H7 (cell line): ENCODE measurements at regions not wholly inside any gene's neighbourhood (a gene's known extent, or its start where the extent isn't known, plus 50 kb on each side); places are given as distances from the start of the nearest gene placed in this dataset.
A peak's percentile ranks its signal among the peaks of the same experiment; 100 is the strongest.
"Not testable (repeated sequence)": the region's sequence is repeated elsewhere in the genome, so short reads cannot be mapped to it uniquely, and the experiment has no call there.

Source experiments
- DNase-seq: peaks from one replicate; pipeline ENCODE4 v3.0.0; 2012
- H3K27me3 ChIP-seq: 2 replicates; pipeline ENCODE4 v1.6.0; 2011; ENCODE audit warnings: mild to moderate bottlenecking, low read length; ENCODE audit not compliant: control insufficient read depth, insufficient read depth
- H3K36me3 ChIP-seq: replicated peaks from 2 replicates; pipeline ENCODE4 v1.5.1; 2011; ENCODE audit warnings: low read length; ENCODE audit not compliant: control insufficient read depth, insufficient read depth
- H3K4me3 ChIP-seq: 2 replicates; pipeline ENCODE4 v1.5.1; 2011; ENCODE audit warnings: low read depth, mild to moderate bottlenecking, control low read depth, low read length, moderate library complexity; ENCODE audit not compliant: insufficient read depth

DNA sequence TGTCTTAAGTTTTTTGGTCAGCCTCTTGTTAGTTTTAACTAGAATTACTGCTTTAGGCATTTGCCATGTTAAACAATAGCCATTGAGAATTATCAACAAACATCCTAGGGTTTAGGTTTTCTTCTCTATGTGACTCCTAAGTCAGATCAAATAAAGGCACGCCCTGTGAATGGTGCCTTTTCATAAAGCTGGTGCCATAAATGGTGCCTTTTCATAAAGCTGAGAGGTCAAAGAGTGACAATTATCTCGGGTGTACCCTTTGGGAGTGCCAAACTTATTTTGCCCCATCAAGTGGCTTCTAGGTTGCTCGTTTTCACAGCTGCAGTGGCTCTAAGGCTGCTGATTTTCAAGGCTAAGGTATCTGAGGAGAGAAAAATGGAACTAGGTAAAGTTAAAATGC lies 391.6 kb downstream of the DMRTA1 start:
- H3K36me3 ChIP-seq: no peaks in the 10 kb centered on the region
- H3K4me3 ChIP-seq: no peak overlapping the region
- no peaks in the 10 kb centered on the region for H3K27me3 ChIP-seq
- no peak for DNase-seq

DNA sequence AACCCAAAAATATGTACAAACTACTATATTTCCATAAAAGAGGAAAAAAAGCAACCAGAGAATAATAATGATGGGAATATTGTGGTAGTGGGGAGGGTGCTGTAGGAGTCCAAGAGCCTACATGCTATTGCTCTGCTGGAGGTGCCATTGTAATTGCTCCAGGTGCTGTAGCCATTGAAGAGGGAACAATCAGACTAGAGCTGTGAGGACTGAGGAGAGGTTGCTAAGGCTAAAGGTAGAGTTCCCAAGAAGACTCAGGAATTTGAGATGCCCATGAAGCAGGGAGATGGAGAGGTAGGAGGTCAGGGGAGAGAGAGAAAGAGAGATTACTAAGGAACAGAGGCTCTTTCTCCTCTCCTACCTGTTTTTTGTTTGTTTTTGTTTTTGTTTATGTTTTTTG lies 394.0 kb downstream of the DMRTA1 start:
- Histone ChIP-seq H3K4me3 (no peak overlapping the region), H3K36me3 (no peaks in the 10 kb centered on the region), H3K27me3 (no peaks in the 10 kb centered on the region)
- DNase-seq: peak; percentile 5

DNA sequence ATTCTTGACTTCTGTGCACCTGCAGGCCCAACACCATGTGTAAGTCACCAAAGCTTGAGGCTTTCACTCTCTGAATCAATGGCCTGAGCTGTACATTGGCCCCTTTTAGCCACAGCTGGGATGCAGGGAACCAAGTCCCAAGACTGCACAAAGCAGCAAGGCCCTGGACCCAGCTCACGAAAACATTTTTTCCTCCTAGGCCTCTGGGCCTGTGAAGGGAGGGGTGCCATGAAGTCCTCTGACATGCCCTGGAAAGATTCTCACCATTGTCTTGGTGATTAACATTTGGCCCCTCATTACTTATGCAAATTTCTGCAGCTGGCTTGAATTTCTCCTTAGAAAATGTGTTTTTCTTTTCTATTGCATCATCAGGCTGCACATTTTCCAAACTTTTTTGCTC lies 398.6 kb downstream of the DMRTA1 start:
- H3K36me3 ChIP-seq, DNase-seq, H3K4me3 ChIP-seq, H3K27me3 ChIP-seq: not testable (repeated sequence)

DNA sequence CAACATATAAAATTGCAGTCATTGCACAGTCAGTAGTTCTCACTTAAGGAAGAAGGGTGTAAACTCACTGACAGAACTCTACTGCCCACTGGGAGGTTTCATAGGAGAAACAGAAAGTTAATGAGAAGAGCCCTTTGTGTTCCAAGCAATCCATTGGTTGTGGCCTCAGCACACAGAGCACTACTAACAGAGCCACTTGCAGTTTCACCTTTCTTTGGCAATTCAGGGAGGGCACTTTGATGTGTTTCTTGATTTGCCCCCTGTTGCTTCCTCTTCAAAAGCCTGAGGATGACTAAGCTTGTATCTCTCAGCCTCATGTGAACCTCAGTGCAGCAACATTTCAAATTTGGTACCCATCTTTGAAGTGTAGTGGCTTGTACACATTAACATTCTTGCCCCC lies 409.4 kb downstream of the DMRTA1 start:
- no peak overlapping the region for H3K4me3 ChIP-seq
- peak; percentile 15 for DNase-seq
- H3K36me3 ChIP-seq: no peaks in the 10 kb centered on the region
- H3K27me3 ChIP-seq: no peaks in the 10 kb centered on the region

DNA sequence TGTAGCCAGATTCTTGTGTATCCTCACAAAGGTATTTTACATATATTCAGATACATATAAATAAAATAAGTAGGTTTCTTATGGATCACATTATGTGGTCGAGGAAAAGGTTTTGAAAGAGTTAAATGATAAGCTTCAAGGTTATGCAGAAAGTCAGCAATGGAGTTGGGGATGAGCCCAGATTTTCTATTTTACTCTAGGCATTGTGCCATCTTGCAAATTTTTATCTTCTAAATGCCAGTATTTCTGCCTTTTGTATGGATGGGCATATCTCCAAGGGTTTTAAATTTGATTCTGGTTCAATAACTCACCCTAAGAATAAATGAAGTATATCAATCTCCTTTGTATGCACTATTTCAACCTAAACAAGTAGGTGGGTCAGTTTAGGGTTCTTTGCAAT lies 410.7 kb downstream of the DMRTA1 start:
- Histone ChIP-seq H3K36me3 (no peaks in the 10 kb centered on the region), H3K27me3 (no peaks in the 10 kb centered on the region), H3K4me3 (no peak overlapping the region)
- no peak for DNase-seq

DNA sequence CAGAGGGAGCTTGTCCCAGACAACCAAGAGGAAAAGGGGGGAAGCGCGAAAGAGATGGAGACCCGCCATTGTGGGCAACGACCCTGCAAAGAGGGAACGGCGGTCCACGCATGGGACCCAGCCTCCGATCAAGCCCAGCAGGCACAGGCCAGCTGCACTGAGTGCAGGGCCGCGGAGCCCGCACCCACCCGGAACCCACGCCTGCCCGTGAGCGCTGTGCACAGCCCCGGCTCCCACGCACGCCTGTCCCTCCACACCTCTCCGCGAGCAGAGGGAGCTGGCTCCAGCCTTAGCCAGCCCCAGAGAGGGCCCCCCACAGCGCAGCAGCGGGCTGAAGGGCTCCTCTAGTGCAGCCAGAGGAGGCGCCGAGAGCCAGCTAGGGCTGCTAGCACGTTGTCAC lies 416.5 kb downstream of the DMRTA1 start:
- no peak for DNase-seq
- no peak overlapping the region for H3K4me3 ChIP-seq

DNA sequence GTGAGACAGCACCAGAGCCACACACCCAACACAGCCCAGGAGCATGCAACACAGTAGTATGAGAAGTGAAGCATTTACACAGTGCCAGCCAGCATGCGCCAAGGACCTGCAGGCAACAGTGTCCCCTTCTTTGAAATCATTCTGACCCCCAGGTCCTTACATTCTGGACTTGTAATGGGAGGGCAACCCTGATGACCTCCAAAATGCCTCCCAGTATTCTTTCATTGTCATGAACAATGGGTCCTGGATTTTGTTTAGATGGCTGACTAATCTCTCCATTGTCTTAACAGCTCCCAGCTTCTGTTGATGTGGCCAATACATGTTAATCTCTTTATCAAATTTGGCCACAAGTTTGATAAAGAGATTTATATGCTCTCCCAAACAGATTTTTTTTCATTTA lies 417.1 kb downstream of the DMRTA1 start:
- no peak overlapping the region for H3K4me3 ChIP-seq
- DNase-seq: peak; percentile 7
- H3K36me3 ChIP-seq: no peaks in the 10 kb centered on the region
- H3K27me3 ChIP-seq: no peaks in the 10 kb centered on the region

More for the DNA sequence above, 416.5 kb downstream of the DMRTA1 start:
- no peaks in the 10 kb centered on the region for H3K36me3 ChIP-seq
- H3K27me3 ChIP-seq: no peaks in the 10 kb centered on the region

DNA sequence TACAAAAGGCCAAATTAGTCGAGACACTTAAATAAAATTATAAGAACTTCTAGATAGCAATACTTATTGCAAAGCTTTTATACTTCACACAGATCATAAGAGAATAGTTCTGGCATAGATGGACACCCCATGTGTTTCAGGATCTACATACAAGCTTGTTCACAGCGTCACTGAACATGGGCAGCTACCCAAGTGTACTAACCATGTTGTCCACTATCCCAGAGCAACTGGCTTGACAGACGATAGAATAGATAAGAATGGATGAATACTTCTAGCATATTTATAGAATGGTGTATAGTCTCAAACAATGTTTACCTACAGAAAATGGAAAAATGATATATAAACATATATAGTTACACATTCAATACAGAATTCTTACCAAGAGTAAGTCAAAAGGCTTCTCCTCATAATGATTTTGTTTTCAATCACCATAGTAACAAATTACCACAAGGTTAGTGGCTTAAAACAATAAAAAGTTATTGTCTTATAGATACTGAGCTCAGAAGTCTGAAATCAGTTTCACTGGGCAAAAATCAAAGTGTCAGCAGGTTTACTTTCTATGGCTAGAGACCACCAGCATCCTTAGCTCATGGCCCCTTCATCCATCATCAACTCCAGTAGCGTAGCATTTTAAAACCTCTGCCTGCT lies 446.7 kb downstream of the DMRTA1 start:
- no peaks in the 10 kb centered on the region for H3K27me3 ChIP-seq
- DNase-seq: no peak
- no peak overlapping the region for H3K4me3 ChIP-seq
- no peaks in the 10 kb centered on the region for H3K36me3 ChIP-seq

DNA sequence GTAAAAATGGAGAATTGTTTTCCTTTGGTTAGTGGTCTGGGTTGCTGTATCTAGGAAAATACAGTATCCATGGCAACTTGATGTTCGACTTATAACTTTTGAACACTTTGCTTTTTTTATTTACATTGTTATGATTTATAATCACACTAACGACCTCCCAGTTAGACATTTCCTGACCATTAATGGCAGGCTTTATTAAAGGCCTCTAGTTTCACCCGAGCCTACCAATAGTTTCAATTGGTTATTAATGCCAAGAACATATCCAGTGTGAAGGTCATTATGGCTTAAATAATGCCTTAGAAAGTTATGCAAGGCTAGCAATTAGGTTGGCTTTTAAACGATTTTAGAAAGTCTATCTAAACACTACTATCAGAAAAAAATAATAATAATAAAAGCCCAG lies 452.0 kb downstream of the DMRTA1 start:
- Histone ChIP-seq H3K36me3 (no peaks in the 10 kb centered on the region), H3K27me3 (no peaks in the 10 kb centered on the region), H3K4me3 (no peak overlapping the region)
- DNase-seq: no peak

DNA sequence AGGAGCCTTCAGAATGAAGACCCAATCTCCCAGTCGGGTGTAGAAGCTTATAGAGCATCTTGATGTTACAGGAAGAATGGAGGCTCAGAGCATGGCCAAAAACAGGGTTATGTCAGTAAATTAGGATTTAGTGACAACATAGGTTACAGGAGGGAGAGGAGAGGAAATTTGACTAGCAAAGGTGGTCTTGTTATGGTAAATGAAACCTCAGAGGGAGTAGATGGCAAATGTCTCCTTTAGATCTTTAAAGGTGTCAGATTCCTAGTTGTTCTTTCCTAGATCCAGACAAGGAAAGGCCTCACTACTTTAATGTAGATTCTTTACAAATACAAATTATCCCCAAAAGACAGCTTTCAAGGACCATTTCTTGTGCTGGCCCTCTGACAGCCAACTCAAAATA lies 465.0 kb downstream of the DMRTA1 start:
- no peaks in the 10 kb centered on the region for H3K27me3 ChIP-seq
- no peak overlapping the region for H3K4me3 ChIP-seq
- DNase-seq: no peak
- H3K36me3 ChIP-seq: no peaks in the 10 kb centered on the region

DNA sequence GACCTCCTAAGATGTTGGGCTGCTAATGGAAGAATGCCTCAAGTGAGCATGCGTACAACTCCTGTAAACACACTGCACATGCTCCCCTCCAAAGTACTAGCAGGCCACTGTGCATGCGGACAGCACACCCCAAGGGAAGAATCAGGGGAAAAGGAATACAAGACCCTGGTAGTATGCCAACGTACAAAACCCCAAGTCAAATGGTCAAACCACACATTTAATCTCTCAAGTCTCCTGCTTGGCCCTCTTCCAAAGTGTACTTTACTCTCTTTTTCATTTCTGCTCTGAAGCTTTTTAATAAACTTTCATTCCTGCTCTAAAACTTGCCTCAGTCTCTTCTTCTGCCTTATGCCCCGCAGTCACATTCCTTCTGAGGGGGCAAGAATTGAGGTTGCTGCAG lies 466.4 kb downstream of the DMRTA1 start:
- Histone ChIP-seq H3K4me3 (no peak overlapping the region), H3K27me3 (no peaks in the 10 kb centered on the region), H3K36me3 (no peaks in the 10 kb centered on the region)
- no peak for DNase-seq

DNA sequence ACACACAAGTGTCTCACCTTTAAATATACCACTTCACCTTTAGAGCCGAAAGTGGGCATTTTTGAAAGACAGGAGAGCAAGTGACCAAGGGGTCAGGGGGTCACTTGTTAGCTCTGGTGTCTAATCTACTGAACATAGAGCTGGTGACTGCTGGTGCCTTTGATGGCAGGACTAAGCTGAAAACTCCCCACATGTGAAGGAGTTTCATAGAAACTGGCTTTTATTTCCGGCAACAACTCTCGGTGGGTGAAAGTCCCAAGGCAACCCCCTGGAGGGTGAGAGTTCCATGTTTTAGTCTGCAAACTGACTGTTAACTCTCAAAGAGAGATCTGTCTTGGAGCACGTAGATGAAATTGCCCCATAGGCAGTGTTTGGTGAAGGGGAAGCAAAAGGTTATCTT lies 466.9 kb downstream of the DMRTA1 start:
- DNase-seq: no peak
- Histone ChIP-seq H3K36me3 (no peaks in the 10 kb centered on the region), H3K27me3 (no peaks in the 10 kb centered on the region), H3K4me3 (no peak overlapping the region)

DNA sequence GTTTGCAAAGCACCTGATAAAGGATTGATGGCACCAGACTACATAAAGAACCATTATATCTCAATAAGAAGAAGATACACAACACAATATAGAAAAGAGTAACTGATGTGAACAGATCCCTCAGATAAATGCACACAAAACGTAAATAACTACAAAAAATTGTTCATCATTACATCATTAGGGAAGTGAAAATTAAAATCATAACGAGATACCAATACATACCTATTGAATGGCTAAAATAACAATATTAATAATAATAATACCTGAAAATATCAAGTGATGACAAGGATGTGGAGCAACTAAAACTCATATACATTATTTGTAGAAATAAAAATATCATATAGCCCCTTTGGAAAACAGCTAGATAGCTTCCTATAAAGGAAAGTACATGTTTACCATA lies 469.5 kb downstream of the DMRTA1 start:
- H3K27me3 ChIP-seq: no peaks in the 10 kb centered on the region
- no peak for DNase-seq

DNA sequence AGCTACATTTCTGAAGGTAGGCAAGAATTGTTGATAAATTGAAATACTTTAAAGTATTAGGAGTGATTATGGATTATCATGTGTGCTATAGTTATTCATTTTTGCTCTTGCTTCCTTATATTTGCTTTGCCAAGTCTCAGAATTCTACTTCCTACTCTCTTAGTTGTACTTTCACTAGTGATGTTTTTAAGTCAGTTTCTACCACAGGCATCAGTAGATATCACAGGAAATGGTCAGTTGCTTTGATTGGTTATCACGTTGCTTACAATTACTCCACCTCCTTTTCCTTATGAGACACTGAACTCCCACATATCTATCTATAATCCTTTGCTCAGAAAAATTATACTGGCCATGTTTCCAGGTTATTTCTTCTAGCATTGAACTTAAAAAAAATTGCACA lies 472.8 kb downstream of the DMRTA1 start:
- no peak overlapping the region for H3K4me3 ChIP-seq
- H3K27me3 ChIP-seq: no peaks in the 10 kb centered on the region
- no peaks in the 10 kb centered on the region for H3K36me3 ChIP-seq
- DNase-seq: no peak

More for the DNA sequence above, 469.5 kb downstream of the DMRTA1 start:
- no peaks in the 10 kb centered on the region for H3K36me3 ChIP-seq
- H3K4me3 ChIP-seq: no peak overlapping the region

DNA sequence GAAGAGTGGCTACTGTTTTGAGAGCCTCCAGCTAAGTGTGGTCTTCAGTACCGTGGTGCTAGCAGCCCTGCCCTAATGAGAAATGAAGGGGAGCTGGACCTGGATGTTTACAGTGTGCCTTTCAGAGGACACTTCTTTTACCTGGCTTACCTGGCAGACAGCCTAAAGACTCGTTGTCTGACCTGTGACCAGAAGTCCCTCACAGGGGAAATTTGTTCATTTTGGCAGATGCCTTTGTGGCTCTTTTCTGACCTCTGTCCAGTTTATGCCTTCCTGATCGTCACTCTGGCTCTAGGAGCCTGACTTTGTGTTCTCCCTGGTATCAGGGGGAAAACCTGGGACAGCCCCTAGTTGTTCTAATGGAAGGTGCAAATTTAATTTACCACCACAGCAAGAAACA lies 475.1 kb downstream of the DMRTA1 start:
- no peaks in the 10 kb centered on the region for H3K36me3 ChIP-seq
- DNase-seq: no peak
- H3K4me3 ChIP-seq: no peak overlapping the region
- no peaks in the 10 kb centered on the region for H3K27me3 ChIP-seq

DNA sequence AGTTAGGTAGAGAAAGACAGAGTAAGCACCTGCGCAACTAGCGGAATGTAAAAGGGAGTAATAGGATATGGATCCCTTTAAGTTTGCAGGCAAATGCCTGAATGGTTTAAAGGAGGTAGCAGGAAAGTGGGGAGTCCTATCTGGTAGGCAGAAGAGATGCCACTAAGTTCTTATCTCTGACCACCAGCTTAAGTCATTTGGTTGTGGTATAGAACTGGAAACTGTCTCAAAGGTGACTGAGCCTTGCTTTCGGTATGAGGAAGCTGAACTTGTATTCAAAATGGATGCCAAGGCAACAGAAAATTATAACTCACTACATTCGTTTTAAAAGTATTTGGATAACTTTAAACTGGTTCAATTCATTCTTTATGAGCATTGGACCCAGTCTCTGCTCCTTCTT lies 475.6 kb downstream of the DMRTA1 start:
- H3K36me3 ChIP-seq: no peaks in the 10 kb centered on the region
- no peak overlapping the region for H3K4me3 ChIP-seq
- no peaks in the 10 kb centered on the region for H3K27me3 ChIP-seq
- no peak for DNase-seq
